GM18907 (cell line): ENCODE measurements at regions not wholly inside any gene's neighbourhood (a gene's known extent, or its start where the extent isn't known, plus 50 kb on each side); places are given as distances from the start of the nearest gene placed in this dataset.

Source experiments
- ATAC-seq: cut with Tn5 transposase; IDR thresholded peaks from one replicate; pipeline ENCODE4 v1.9.1; 2021; ENCODE audit warnings: mild to moderate bottlenecking, moderate library complexity; ENCODE audit not compliant: unreplicated experiment

DNA sequence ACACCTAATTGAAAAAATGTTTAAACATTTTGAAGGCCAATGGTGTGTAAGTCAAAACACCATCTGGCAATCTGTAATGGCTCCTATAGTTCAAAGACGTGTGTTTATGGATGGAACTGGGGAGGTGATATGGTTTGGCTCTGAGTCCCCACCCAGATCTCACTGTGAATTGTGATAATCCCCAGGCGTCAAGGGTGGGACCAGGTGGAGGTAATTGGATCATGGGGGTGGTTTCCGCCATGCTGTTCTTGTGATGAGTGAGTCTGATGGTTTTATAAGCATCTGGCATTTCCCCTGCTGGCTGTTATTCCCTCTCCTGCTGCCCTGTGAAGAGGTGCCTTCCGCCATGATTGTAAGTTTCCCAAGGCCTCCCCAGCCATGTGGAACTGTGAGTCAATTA lies 52.2 kb downstream of the ADRA2C start:
- no peak for ATAC-seq

DNA sequence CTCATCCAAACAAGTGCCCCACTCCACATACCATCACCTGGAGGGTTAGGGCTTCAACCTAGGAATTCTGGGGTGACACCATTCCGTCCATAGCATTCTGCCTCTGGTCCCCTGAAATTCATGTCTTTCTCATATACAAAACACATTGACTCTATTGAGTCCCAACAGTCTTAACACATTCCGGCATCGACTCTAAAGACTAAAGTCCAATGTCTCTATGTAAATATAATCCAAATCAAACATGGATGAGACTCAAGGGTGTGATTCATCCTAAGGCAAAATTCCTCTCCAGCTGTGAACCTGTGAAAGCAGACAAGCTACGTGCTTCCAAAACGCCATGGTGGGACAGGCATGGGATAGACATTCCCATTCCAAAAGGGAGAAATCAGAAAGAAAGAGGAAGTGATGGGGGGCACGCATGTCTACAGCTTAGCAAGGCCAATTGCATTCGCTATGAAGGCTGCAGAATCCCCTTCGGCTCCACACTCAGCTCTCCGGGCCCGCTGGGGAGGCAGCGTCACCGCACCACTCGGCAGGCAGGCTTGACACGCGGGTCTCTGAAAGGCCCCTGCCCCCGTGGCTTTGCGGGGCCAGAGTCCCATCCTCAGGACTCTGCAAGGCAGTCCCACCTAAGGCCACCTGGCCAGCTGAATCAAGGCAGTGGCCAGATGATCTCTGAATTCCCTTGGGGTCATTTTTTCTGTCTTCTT lies 53.2 kb downstream of the ADRA2C start:
- no peak for ATAC-seq

DNA sequence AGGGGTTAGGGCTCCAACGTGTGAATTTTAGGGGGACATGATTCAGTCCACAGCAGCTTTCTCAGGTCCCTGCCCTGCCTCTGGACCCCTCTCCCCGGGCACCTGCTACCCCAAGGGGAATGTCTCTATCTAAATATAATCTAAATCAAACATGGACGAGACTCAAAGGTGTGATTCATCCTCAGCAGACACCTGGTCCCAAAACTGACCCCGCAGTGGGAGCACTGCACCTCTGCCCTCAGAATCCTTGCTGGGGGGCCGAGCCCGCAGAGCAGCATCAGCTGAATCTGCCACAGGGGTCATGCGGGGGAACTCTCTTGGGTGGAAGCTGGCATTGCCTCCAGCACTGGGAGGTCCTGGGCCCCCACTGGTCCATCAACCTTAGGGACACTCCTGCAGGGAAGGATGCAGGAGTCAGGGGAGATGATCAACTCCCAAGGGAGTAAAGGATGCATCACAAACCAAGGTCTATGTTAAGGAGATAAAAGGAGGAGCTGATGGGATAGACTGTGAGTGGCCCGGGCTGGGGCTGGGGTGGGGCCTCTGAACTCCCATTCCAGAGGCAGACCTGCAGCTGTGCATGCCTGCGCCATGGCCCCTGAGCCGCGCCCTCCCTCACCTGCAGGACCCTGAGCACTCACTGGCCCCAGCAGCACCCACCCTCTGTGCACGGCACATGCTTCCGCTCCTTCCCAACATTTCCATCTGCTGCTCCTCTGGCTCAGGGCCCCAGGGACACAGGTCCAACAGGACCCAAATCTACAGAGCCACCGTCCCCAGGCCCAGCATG lies 54.0 kb downstream of the ADRA2C start:
- no peak for ATAC-seq

DNA sequence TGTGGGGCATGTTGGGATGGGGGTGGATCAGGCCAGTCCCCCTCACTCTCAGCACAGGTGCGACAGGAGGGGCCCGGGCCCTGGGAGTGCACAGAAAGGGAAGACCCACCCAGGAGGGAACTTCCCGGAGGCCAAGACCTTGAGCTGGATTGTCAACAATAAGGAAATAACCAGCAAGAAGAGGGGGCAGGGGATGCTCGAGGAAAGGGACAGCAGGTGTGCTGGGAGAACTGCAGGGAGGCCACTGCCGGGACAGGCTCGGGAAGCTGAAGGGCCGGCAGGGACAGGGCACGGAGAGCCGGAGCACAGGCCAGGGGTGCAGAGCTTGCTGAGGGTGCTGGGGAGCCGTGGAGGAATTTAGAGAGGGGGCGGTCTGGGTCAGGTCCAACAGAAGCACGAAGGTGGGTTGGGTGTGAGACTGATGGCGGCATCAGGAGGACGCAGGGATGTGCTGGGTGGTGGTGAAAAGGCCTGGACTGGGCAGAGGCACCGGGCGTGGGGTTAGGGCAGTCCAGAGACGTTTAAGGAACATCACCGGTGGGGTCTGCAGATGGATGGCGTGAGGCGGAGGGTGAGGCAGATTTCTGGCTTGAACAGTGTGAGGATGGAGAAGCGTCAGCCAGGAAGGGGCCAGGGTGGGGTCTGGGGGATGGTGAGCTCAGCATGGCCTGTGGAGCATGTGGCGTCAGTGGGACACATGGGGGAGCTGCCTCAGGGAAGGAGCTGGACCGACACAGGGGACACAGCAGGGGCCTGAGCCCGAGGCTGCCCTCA lies 54.8 kb downstream of the ADRA2C start:
- ATAC-seq = no peak

DNA sequence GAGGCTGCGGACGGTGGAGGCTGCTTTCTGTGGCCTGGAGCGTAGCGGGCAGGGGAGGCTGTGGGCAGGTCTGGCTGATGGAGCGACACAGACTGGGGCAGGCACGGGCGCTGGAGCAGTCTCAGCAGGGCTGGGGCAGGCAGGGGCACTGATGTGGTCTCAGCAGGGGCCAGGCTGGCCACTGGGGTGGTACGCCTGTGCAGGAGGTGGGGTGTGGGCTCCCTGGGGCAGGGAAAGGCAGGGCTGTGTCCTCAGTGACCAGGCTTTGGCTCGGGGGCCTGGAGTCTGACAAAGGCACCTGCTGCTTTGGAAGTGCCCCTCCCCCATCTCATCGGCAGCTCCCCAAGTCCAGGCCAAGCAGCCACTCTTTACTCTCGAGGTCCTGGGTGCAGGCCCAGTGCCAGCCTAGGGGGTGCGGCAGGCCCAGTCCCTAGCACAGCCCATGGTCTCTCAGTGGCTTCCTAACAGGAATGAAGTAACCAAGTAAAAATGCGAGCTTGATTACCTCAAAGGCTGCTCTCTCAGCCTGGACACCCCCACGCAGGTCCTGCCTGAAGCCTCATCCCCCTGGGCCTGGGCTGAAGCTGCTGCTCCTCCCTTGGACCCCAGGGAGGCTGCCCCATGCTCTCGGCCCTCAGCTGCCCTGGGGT lies 55.5 kb downstream of the ADRA2C start:
- no peak for ATAC-seq

DNA sequence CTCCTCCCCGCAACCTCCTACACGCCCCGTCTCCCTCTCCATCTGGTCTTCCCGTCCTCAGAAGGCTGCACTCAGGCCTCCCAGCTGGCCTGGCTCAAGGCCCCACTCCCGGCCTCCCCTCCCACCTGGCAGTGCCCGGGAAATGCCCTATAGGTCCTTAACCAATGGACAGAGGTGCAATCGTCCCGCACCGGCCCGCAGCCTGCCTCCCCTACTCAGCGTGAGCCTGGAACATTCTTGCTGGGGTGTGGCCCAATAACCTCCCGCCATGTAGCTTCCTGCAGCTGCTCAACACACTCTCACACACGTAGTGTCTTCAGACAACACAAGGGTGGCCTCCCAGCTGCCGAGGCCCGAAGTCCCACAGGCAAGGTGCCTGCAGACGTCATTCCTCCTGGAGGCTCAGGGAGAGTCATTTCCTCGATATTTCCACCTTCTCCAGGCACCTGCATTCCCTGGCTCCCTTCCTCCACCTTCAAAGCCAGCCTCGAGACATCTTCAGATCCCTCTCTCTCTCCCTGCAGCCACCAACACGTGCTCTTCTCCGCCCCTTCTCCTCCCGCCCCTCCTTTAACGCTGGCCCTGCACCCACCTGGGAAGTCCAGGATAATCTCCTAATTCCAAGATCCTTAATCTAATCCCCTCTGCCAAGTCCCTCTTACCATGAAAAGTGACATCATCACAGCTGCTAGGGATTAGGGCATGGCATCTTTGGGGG lies 56.2 kb downstream of the ADRA2C start:
- ATAC-seq = no peak

DNA sequence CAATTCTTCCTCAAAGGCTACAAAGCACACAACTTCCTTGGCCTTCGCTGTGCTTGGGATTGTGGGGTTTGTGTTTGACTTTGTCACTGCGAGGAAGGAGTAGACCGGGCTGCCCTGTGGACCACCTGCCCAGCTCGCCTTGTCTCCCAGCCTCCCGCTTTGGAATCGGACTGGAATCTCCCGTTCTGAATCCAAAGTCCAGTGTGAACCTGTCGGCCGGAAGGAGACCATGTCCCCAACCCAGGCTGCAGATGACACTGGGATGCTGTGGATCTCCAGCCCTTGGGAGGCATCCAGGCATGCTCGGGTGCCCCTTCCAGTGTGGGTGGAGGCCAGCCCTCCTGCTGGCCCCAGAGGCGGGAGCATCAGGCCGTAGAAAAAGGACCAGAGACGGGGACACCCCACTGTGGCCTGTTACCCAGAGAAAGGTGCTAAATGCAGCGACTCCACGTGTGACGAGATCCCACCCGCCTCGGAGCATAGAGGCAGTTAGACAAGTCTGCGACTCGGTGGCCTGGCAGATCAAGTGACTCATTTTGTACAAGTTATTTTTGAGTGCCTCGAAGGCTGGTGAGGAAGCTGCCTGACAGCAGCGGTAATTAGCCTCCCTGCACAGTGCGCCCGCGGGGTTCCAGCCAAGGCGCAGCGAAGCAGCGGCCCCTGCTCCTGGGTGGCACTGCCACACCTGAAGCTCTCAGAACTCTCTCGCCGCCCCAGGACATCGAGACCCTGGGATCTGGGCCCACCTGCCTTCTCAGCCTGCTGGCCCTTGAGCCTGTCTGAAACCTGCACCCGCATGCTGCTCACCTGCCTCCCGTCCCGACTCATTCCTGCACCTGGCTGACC lies 57.5 kb downstream of the ADRA2C start:
- no peak for ATAC-seq

DNA sequence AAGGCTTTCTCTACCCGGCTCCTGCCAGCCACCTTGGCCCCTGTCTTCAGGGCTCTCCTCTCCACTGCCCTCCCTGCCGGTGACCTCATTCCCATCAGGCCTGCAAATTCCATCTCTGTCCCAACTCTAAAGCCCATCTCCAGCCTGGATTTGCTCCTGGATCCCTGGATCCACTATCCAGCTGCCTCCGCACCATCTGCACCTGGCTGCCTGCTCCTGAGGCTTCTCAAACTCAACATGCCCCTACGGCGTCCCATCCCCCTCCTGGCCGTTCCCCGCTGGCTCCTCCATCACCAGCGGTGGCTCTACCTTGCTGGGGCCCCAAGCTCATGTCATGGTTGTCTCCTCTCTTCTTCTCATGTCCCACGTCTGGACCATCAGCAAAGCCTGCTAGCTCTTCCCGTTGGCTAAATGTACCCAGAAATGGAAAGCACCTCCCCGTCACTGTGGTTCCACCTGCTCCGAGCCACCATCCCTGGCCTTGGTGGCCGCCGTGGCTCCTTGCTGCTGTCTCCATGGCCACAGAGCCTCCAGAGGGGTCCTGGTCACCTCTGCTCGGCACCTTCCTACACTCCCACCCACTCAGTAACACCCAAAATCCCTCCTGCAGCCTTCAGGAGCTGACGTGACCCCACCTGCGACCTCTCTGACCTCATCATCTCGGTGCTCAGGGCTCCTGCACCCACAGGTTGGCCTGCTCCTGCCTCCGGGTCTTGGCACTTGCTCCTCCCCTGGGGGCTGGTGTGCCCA lies 58.5 kb downstream of the ADRA2C start:
- no peak for ATAC-seq

DNA sequence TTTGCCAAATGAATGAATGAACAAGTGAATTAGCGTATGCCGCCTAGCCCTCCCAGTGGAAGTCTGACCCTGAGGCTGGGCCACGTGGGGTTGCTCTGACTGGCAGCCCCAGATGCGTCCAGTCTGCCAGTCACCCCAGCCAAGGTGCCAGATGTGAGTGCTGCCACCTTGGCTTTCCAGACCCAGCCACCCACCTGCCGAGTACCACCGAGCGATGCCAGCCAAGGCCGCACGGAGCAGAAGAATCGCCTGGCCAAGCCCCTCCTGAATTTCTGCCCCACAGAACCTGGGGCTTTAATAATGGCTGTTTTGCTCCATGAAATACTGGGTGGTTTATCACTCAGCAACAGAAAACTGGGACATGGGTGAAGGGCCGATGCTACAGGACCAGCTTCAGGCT lies 59.3 kb downstream of the ADRA2C start:
- ATAC-seq = no peak

DNA sequence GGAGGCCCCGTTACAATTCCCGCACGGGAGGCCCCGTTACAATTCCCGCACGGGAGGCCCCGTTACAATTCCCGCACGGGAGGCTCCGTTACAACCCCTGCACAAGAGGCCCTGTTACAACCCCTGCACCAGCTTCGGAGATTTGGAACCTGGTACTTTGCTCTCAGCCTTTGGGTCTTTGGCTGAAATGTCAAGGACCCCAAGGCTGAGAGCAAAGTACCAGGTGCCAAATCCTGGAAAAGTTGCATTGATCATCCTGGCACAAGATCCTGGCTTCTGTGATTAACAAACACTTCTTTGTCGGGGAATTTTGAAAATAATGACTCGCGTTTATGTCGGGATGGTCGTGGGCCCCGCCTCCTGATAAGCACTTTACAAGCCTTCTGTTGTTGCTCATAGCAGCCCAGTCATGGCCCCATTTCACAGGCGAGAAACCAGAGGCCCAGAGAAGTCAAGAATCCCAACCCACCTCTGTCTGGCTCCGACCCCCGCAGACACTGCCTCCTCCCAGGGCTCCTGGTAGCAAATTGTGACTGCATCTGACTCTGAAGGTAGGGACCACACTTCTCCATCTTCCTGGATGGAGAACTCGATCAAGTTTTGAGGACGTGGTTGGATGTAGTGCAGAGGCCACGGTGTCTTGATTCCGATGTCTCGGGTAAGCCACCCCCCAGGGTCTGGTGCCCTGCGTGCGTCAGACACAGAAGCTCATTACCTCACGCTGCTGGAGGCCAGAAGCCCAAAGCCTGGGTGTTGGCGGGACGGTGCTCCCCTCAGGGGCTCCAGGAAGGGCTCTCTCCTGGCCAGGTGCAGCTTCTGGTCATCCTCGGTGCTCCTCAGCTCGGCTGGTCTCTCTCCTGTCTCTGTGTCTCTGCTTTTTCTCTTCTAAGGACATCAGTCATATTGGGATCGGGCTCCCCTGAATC lies 60.3 kb downstream of the ADRA2C start:
- ATAC-seq = no peak

DNA sequence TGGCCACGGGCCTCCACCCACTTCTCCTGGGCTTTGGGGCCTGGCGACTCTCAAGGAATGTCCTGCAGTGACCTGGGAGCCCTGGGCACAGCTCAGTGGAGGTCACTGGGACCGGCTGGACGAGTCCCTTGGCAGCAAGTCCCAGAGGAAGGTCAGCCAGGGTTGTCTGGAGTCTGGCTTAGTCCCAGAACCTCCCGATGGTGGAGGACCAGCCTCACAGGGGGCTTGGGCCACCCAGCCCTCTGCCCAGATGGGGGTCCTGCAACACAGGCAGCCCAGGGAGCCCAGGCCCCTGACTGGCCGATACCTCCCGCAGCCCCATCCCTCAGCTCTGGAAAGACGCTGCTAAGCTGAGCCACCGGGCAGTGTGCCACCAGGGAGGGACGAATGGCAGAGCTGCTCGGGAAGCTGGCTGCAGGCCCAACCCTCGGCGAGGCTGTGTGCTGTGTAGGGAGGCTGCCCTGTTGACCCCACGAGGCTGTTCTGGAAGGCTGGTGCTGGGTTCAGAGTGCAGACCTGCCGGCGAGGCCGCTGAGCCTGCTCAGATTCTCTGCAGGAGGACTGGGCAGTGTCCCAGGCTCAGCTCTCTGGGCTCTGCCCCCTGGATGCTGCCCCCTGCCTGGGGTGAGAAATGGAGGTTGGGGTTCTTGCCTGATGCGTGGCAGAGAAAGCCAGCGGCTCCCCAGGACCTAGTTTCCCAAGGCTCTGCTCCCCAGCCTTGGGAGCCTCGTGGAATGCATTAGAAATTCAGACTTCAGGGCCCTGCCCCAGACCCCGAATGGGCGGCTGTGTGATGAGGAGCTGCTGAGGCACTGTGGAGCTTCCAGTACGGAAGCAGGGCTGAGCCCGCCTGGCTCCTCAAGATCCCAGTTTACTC lies 61.7 kb downstream of the ADRA2C start:
- no peak for ATAC-seq

DNA sequence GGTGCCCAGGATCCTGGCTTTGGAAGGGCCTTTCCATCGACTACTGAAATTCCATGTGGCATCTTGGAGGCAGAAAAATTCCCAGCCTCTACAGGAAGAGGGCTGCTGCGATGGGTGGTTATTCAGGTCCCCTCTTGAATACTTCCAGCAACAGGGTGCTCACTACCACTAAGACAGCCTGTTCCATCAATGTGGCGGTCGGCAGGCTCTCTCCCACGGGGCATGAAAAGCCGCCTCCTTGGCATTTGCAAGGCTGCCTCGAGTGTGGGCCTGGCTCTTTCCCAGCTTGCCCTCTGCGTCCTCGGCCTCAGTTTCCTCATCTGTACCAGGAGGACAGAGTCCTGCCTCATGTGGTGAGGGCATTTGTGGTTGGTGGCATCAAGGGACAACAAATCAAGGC lies 62.4 kb downstream of the ADRA2C start:
- no peak for ATAC-seq

DNA sequence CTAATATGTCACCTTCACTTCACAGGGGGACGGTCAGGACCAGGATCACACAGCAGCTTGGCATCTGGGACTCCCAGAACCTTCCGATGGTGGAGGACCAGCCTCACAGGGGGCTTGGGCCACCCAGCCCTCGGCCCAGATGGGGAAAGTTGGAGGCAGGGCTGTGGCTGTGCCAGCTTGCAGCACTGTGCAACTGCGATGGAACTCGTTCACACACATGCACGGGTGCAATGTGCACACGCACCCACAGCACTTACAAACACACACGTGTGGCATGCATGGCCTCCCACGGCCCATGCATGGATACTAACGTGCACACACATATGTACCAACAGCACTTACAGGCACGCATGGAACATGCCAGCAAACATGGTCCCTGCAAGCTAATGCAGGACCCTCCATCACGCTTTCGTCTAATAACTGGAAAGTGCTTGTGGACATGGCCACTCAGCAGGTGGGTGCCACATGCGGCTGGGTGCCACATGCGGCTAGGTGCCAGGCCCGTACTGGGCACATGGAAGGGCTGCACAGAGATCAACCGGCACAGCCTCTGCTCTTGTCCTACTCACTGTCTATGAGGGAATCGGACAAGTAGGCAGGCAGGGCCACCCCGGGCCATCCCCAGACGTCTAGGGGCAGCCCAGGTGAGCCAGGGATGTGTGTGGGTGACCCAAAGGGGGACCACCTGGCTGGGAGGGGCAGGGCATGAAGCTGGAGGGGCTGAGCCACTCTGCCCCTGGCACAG lies 63.2 kb downstream of the ADRA2C start:
- ATAC-seq = no peak

DNA sequence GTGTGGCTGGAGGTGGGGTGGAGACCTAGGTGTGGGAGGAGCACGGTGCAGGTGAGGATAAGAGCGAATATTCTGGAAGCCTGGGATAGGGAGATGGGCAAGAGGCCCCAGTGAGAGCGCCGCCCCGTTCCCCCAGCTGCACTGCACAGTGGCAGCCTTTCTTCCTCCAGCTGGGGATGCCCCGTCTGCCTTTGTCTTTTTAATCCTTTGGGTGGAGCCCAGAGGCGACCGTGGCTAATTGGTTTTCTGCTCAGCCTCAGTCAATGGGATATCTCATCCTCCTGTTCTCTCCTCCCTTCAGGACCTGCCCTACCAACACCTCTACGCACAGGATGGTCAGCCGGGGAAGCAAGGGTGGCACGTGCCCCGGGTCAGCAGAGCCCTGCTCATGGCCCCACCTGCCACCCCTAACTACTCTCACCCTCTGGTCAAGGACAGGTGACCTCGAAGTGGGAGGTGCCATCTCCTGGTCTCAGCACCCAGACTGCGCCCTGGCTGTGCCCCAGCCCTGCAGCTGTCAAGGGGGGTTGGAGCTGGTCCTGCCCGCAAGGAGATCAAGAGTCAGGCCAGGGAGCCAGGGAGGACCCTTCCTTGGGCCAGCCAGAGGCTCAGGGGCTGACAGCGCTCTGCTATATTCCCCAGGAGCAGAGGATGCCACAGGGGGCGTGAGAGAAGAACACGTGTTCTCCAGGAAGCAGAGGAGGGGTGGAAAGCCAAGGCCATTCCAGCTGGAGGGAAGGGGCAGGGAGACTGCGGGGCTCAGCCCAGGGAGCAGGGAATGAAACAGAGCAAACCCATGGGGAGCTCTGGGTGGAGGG lies 64.0 kb downstream of the ADRA2C start:
- no peak for ATAC-seq

DNA sequence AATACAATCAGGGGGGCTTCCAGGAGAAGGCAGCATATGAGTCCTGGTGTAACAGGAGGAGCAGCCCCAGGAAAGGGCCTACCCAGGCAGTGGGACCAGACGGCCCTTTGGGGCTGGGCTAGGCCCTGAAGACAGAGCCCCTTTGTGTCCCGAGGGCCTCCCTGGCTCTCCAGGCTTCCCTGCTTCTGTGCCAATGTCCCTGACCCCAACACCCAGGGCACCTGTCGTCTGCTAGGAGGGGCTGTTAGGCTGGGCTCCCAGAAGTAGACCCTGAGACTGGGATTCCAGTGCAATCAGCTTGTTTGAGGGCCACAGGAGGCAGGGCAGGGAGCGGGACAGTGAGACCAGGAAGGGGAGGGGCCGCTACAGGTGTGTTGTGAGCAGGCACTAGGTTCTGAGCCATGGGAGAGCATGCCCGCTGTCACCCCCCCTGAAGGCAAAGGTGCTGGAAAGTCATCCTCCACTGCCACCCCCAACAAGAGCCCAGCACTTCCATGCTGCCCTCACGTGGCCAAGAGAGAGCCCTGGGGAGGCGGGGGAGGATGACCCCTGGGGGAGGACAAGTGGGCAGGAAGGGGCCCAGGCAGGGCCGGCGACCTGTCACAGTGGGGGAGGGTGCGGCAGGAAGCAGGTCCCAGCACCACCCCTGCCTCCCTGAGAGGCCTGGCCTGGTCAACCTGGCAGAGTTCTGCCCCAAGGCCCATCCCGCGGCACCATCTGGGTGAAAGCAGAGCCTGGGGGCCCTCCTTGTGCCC lies 64.8 kb downstream of the ADRA2C start:
- no peak for ATAC-seq
